Transverse colon (tissue), 4 donors: ENCODE measurements at regions not wholly inside any gene's neighbourhood (a gene's known extent, or its start where the extent isn't known, plus 50 kb on each side); places are given as distances from the start of the nearest gene placed in this dataset.

ENCODE experiments used
- CTCF ChIP-seq, 5 experiments: fragments of 200-600 bp in 3 of 5; fragments of 450-650 bp in 2 of 5; sonication (generic) in 3 of 5; IDR thresholded peaks; 1 replicate in 2 of 5; 2 replicates in 3 of 5; pipeline ENCODE4 v1.5.1; 2016 to 2017; ENCODE audit warnings: antibody characterized with exemption in 5 of 5, inconsistent platforms in 3 of 5, mild to moderate bottlenecking in 2 of 5, moderate library complexity in 1 of 5
- POLR2A ChIP-seq: fragments of 450-650 bp; IDR thresholded peaks from one replicate; pipeline ENCODE4 v1.6.1; 2016; ENCODE audit warnings: antibody characterized with exemption, mild to moderate bottlenecking, moderate library complexity
- POLR2AphosphoS5 ChIP-seq, 3 donors: sonication (generic); formaldehyde crosslinking; IDR thresholded peaks; one replicate each; pipeline ENCODE4 v1.6.1; 2016; ENCODE audit warnings: antibody characterized with exemption in 3 of 3

DNA sequence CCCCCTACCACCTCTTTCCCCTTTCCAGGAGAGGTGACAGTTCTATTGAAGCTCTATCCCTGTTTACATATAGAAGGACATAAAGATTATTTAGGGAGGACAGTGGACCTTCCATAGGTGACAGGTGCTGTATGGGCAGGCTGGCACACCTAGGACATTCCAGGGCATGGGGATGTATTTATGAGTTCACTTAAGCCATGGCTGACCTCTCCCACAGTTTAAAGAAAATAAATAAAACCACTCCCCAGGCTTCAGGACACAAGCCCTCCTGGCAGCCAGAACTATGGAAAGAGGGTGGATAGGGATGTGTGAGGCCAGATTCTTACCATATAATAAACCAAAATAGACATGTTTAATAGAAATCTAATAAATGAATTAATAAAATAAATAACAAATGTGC is 85.6 kb upstream of the HOXC13 start:
- no peak for TF ChIP-seq POLR2A
- TF ChIP-seq CTCF (IDR thresholded peaks at IDR 0.05), result no peak
- no peak for TF ChIP-seq POLR2AphosphoS5 (IDR thresholded peaks at IDR 0.05)
